HCT116 (cell line): ENCODE measurements at regions not wholly inside any gene's neighbourhood (a gene's known extent, or its start where the extent isn't known, plus 50 kb on each side); places are given as distances from the start of the nearest gene placed in this dataset.

Source experiments
- ATAC-seq: fragments of 200-7000 bp; cut with Tn5 transposase; 2 replicates; pipeline ENCODE4 v1.9.1; 2020; ENCODE audit warnings: mild to moderate bottlenecking, moderate library complexity
- BruUV-seq: library from RNA; stranded (reverse); fragments of 400-500 nt; replicated peaks from 2 replicates; lab custom pipeline; 2021; lab: Mats Ljungman, UMichigan
- CTCF ChIA-PET: fragments of 300-600 bp; sonication (Branson Sonifier 250); formaldehyde crosslinking; loops from one replicate; lab custom pipeline; 2021; ENCODE audit warnings: antibody characterized with exemption; lab: Charles Lee
- POLR2A ChIA-PET: fragments of 300-600, 350-600 bp; sonication (Branson Sonifier 250); formaldehyde crosslinking; loops from one replicate; lab custom pipeline; 2021; ENCODE audit warnings: antibody characterized with exemption; lab: Charles Lee
- RAD21 ChIA-PET, 2 experiments: fragments of 300-600 bp; sonication (Branson Sonifier 250); formaldehyde crosslinking; loops; one replicate each; lab custom pipeline; 2023; ENCODE audit warnings: low total read pairs in 2 of 2; ENCODE audit not compliant: uncharacterized antibody in 2 of 2, unreplicated experiment in 2 of 2, low non-redundant PET in 1 of 2; lab: Charles Lee
- DNase-seq: peaks from one replicate; pipeline ENCODE4 v3.0.0-alpha.2; 2010; ENCODE audit warnings: low read depth, low spot score
- H2AFZ ChIP-seq: fragments of 200-600 bp; shearing (Covaris generic), sonication (generic); 2 replicates; pipeline ENCODE4 v1.6.1; 2017; ENCODE audit warnings: low read depth, mixed run types, mixed read lengths, antibody characterized with exemption, low read length; ENCODE audit not compliant: poor library complexity, severe bottlenecking
- H3K27ac ChIP-seq: 2 replicates; pipeline ENCODE4 v1.5.1; 2012; ENCODE audit warnings: low read depth, low read length
- H3K27me3 ChIP-seq: fragments of 200-600 bp; sonication (generic); 2 replicates; pipeline ENCODE4 v1.6.1; 2016; ENCODE audit warnings: mixed run types, low read length, mixed read lengths; ENCODE audit not compliant: insufficient read depth
- H3K36me3 ChIP-seq, 2 experiments: fragments of 200-500 bp in 1 of 2; fragments of 200-600 bp in 1 of 2; sonication (Bioruptor generic) in 1 of 2; sonication (generic) in 1 of 2; 2 replicates each; pipeline versions ENCODE4 v1.5.1 to v1.6.1; 2014 to 2016; ENCODE audit warnings: low read length in 2 of 2, inconsistent platforms in 1 of 2, mixed read lengths in 1 of 2, mixed run types in 1 of 2; ENCODE audit not compliant: insufficient read depth in 2 of 2, control insufficient read depth in 1 of 2
- H3K4me1 ChIP-seq, 2 experiments: fragments of 200-600 bp in 1 of 2; sonication (generic) in 1 of 2; 2 replicates each; pipeline versions ENCODE4 v1.5.1 to v1.6.1; 2012 to 2017; ENCODE audit warnings: low read length in 2 of 2, inconsistent platforms in 1 of 2, mild to moderate bottlenecking in 1 of 2, mixed read lengths in 1 of 2, mixed run types in 1 of 2, moderate library complexity in 1 of 2; ENCODE audit not compliant: insufficient read depth in 2 of 2, control insufficient read depth in 1 of 2
- H3K4me2 ChIP-seq: fragments of 200-600 bp; sonication (generic); 2 replicates; pipeline ENCODE4 v1.6.1; 2017; ENCODE audit warnings: mixed run types, low read length, mixed read lengths
- H3K4me3 ChIP-seq, 2 experiments: fragments of 200-600 bp in 1 of 2; sonication (generic) in 1 of 2; replicated peaks in 1 of 2; 2 replicates each; pipeline ENCODE4 v1.5.1; 2011 to 2016; ENCODE audit warnings: low read length in 2 of 2, control low read depth in 1 of 2, low read depth in 1 of 2, mild to moderate bottlenecking in 1 of 2, mixed read lengths in 1 of 2, mixed run types in 1 of 2
- H3K79me2 ChIP-seq: fragments of 200-600 bp; sonication (generic); 2 replicates; pipeline ENCODE4 v1.6.1; 2017; ENCODE audit warnings: mild to moderate bottlenecking, mixed run types, low read length, moderate library complexity, mixed read lengths; ENCODE audit not compliant: insufficient read depth
- H3K9ac ChIP-seq: fragments of 200-600 bp; sonication (generic); 2 replicates; pipeline ENCODE4 v1.6.1; 2016; ENCODE audit warnings: low read length, mixed read lengths
- H3K9me2 ChIP-seq: fragments of 200-600 bp; sonication (generic), shearing (Covaris generic); 2 replicates; pipeline ENCODE4 v1.6.1; 2017; ENCODE audit warnings: mixed run types, mild to moderate bottlenecking, moderate library complexity; ENCODE audit not compliant: insufficient read depth
- H3K9me3 ChIP-seq, 2 experiments: fragments of 200-500 bp in 1 of 2; fragments of 200-600 bp in 1 of 2; sonication (Bioruptor generic) in 1 of 2; sonication (generic) in 1 of 2; 2 replicates each; pipeline ENCODE4 v1.6.1; 2014 to 2017; ENCODE audit warnings: low read length in 2 of 2, mixed read lengths in 2 of 2, inconsistent platforms in 1 of 2, low read depth in 1 of 2, mild to moderate bottlenecking in 1 of 2, mixed run types in 1 of 2, moderate library complexity in 1 of 2; ENCODE audit not compliant: control insufficient read depth in 1 of 2, insufficient read depth in 1 of 2
- H4K20me1 ChIP-seq: fragments of 200-600 bp; sonication (generic), shearing (Covaris generic); 2 replicates; pipeline ENCODE4 v1.6.1; 2017; ENCODE audit warnings: mixed run types, mild to moderate bottlenecking, moderate library complexity; ENCODE audit not compliant: insufficient read depth
- CBX3 ChIP-seq: IDR thresholded peaks from 2 replicates; pipeline ENCODE4 v1.6.1; 2012; ENCODE audit warnings: low read depth
- ELF1 ChIP-seq: IDR thresholded peaks from 2 replicates; pipeline ENCODE4 v1.6.1; 2012; ENCODE audit warnings: low read depth, borderline replicate concordance
- EZH2 ChIP-seq: fragments of 200-600 bp; sonication (generic); IDR thresholded peaks from 2 replicates; pipeline ENCODE4 v1.6.1; 2017; ENCODE audit warnings: antibody characterized with exemption, mixed run types
- FOSL1 ChIP-seq: IDR thresholded peaks from 2 replicates; pipeline ENCODE4 v1.6.1; 2012; ENCODE audit warnings: low read depth
- POLR2A ChIP-seq: IDR thresholded peaks from 2 replicates; pipeline ENCODE4 v1.7.0; 2011; ENCODE audit warnings: borderline replicate concordance; ENCODE audit not compliant: insufficient read depth, insufficient read length; ENCODE audit errors: extremely low read depth
- SIN3A ChIP-seq: IDR thresholded peaks from 2 replicates; pipeline ENCODE4 v1.6.1; 2012; ENCODE audit warnings: low read depth
- SRF ChIP-seq: IDR thresholded peaks from 2 replicates; pipeline ENCODE4 v1.6.1; 2012; ENCODE audit warnings: low read depth
- TCF7L2 ChIP-seq: IDR thresholded peaks from 2 replicates; pipeline ENCODE4 v1.7.0; 2011; ENCODE audit warnings: borderline replicate concordance, inconsistent platforms; ENCODE audit not compliant: insufficient read depth, insufficient read length; ENCODE audit errors: extremely low read depth
- ZNF274 ChIP-seq: fragments of 200-500 bp; sonication (Bioruptor generic); IDR thresholded peaks from 2 replicates; pipeline ENCODE4 v1.6.1; 2014; ENCODE audit warnings: mild to moderate bottlenecking, low read depth, low read length, inconsistent platforms
- intact Hi-C: fragments of 100-400 bp; cut with micrococcal nuclease; formaldehyde crosslinking; loops from 2 replicates; pipeline ENCODE4 v1.10.0; 2022
- TF ChIP-seq, protein P1 (sequence below), 3 experiments: fragments of 200-600 bp in 1 of 3; sonication (generic) in 1 of 3; IDR thresholded peaks in 2 of 3; conservative IDR thresholded peaks in 1 of 3; 2 replicates each; pipeline ENCODE4 v1.5.1; 2012 to 2017; ENCODE audit warnings: low read depth in 2 of 3, low read length in 2 of 3, antibody characterized with exemption in 1 of 3, borderline replicate concordance in 1 of 3, control low read depth in 1 of 3, mild to moderate bottlenecking in 1 of 3, mixed read lengths in 1 of 3, mixed run types in 1 of 3, moderate library complexity in 1 of 3; ENCODE audit not compliant: insufficient read depth in 1 of 3

- Histone ChIP-seq H3K4me1 (no peaks in the 10 kb centered on the region), H3K9me3 (no peaks in the 10 kb centered on the region), H3K4me3 (no peak overlapping the region), H3K9ac (no peak overlapping the region), H3K79me2 (no peaks in the 10 kb centered on the region), H3K27me3 (no peaks in the 10 kb centered on the region), H3K36me3 (no peaks in the 10 kb centered on the region), H3K9me2 (no peaks in the 10 kb centered on the region), H3K4me2 (no peak overlapping the region), H4K20me1 (no peaks in the 10 kb centered on the region), H3K27ac (no peak overlapping the region), H2AFZ (no peak overlapping the region)
- DNase-seq = no peak
- ChIA-PET RAD21 (no interaction called here), CTCF (no interaction called here), POLR2A (no interaction called here)
- intact Hi-C loops = no loop called here
- no TSS peak for BruUV-seq
- TF ChIP-seq SRF (no peak), FOSL1 (no peak), POLR2A (no peak), ELF1 (no peak), TCF7L2 (no peak), EZH2 (no peak), SIN3A (no peak), ZNF274 (no peak)
- TF ChIP-seq, all 23 proteins: peak for 0
- ATAC-seq = no peak; the same call in 1 of the 2 replicates
Observed at GRCh38 chr5:87912419-87912818, 356.2 kb downstream of the TMEM161B start.

DNA sequence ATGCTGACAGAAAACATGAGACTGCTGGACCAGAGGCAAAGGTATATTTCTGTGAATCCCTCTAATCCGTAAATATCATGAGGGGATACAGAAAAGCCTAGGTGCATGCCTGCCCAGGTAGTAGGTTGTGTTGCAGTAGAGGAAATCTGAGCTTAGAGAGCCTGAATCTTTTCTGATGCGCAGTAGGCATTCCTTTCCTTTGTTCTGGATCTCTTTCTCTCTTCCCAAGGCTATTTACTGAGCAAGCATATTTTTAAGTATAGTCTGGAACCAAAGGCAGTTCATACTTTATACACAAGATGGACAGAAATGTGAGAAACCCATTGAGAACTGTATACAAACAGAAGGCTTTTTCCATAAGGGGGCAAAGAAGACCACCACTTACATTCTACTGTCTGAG, 359.3 kb downstream of the TMEM161B start:
- BruUV-seq = no TSS peak
- intact Hi-C loops = no loop called here

More for the DNA sequence above, 359.3 kb downstream of the TMEM161B start:
- Histone ChIP-seq H3K4me2 (no peak overlapping the region), H3K4me3 (no peak overlapping the region), H3K79me2 (no peaks in the 10 kb centered on the region), H3K27me3 (no peaks in the 10 kb centered on the region), H3K4me1 (no peaks in the 10 kb centered on the region), H2AFZ (no peak overlapping the region), H3K9ac (no peak overlapping the region), H3K36me3 (no peaks in the 10 kb centered on the region), H4K20me1 (no peaks in the 10 kb centered on the region), H3K27ac (no peak overlapping the region), H3K9me2 (no peaks in the 10 kb centered on the region), H3K9me3 (no peaks in the 10 kb centered on the region)
- ChIA-PET POLR2A (no interaction called here), CTCF (no interaction called here), RAD21 (no interaction called here)
- ATAC-seq = no peak
- no peak for TF ChIP-seq CBX3
- TF ChIP-seq, protein P1, sequence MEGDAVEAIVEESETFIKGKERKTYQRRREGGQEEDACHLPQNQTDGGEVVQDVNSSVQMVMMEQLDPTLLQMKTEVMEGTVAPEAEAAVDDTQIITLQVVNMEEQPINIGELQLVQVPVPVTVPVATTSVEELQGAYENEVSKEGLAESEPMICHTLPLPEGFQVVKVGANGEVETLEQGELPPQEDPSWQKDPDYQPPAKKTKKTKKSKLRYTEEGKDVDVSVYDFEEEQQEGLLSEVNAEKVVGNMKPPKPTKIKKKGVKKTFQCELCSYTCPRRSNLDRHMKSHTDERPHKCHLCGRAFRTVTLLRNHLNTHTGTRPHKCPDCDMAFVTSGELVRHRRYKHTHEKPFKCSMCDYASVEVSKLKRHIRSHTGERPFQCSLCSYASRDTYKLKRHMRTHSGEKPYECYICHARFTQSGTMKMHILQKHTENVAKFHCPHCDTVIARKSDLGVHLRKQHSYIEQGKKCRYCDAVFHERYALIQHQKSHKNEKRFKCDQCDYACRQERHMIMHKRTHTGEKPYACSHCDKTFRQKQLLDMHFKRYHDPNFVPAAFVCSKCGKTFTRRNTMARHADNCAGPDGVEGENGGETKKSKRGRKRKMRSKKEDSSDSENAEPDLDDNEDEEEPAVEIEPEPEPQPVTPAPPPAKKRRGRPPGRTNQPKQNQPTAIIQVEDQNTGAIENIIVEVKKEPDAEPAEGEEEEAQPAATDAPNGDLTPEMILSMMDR (IDR thresholded peaks at IDR 0.05 in 2 of 3, conservative IDR thresholded peaks at IDR 0.05 in 1 of 3; ENCODE audit: borderline replicate concordance in 1 of 3, insufficient read depth in 1 of 3, low read depth in 2 of 3, low read length in 2 of 3) = peak in 1 of 3 experiments; percentile 31; a peak in 2 of 6 replicates
- no peak for DNase-seq
